22Rv1 (cell line): ENCODE measurements at regions not wholly inside any gene's neighbourhood (a gene's known extent, or its start where the extent isn't known, plus 50 kb on each side); places are given as distances from the start of the nearest gene placed in this dataset.

ENCODE experiments used
- H3K27ac ChIP-seq: fragments of 450-650 bp; 2 replicates; pipeline ENCODE4 v1.5.1; 2017
- CTCF ChIP-seq: fragments of 450-650 bp; IDR thresholded peaks from 2 replicates; pipeline ENCODE4 v1.5.1; 2017; ENCODE audit warnings: mild to moderate bottlenecking
- ZFX ChIP-seq: fragments of 450-650 bp; IDR thresholded peaks from 2 replicates; pipeline ENCODE4 v1.6.1; 2017; ENCODE audit warnings: antibody characterized with exemption, borderline replicate concordance

DNA sequence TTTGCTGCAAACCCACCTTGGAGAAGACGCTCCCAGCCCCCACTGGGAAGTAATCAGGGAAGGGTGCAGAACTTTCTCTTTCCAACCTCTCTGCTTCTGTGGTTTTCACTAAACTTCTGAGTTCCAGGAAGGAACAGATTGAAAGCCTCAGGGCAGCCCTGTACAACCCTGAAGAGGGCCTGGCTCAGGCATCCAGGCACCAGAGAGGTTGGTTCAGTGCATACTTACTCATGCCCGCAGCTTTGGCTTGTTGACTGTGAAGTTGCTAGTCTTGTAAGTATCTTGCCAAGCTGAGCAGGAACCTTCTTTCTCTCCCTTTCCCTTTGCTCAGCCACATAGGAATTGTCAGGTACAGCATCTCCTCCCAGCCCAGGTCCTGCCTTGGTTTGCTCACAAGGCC is 272.2 kb upstream of the FOXQ1 start:
- H3K27ac ChIP-seq = no peak overlapping the region
- TF ChIP-seq CTCF (no peak), ZFX (no peak)

DNA sequence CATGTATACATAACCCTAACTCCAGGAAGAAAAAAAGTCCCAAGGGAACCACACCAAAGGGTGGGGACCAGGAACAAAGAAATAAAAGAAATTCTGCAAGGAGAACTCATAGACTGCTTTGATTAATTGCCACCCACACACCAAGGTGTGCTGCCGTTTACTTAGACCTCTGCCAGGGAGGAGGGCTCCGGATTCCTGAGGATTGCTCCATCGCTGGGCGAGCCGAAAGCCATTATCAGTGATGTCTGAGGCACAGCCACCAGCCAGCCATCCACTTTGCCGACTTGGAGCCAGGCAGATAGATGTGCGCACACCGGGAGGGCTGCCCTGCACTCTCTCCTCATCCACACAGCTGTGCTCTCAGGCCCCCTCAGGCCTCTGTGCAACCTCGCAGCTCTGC is 272.7 kb upstream of the FOXQ1 start:
- TF ChIP-seq CTCF (no peak), ZFX (no peak)

GRCh38 chr6:1037430-1038202 is 274.3 kb upstream of the FOXQ1 start:
- no peak overlapping the region for H3K27ac ChIP-seq
- no peak for TF ChIP-seq ZFX
- TF ChIP-seq CTCF = no peak

More for the DNA sequence above, 272.7 kb upstream of the FOXQ1 start:
- H3K27ac ChIP-seq = no peak overlapping the region

DNA sequence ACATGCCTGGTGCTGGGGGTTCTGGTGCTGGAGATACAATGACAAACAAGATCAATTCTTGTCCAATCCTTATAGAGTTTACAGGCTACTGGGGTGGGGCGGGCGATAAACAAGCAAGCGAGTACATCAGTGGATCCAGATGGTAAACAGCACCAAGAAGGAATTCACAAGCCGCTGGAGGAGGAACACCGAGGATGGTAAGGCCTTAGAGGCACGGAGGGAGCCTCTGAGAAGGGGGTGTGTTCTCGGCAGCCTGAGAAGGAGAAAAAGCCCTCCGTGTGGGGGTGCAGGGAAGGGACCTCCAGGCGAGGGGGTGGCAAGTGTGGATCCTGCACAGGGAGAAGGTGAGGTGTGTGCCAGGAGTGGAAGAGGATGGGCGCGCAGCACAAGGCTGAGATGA is 276.5 kb upstream of the FOXQ1 start:
- TF ChIP-seq ZFX (no peak), CTCF (no peak)
- H3K27ac ChIP-seq = no peak overlapping the region

- no peak overlapping the region for H3K27ac ChIP-seq
- TF ChIP-seq CTCF (no peak), ZFX (no peak)
These were observed 280.2 kb upstream of the FOXQ1 start for GRCh38 chr6:1031720-1032119.

GRCh38 chr6:1029141-1029540 is 282.8 kb upstream of the FOXQ1 start:
- no peak for TF ChIP-seq CTCF
- no peak for TF ChIP-seq ZFX
- no peak overlapping the region for H3K27ac ChIP-seq

- TF ChIP-seq CTCF (no peak), ZFX (no peak)
- no peak overlapping the region for H3K27ac ChIP-seq
These were observed 283.2 kb upstream of the FOXQ1 start for GRCh38 chr6:1028723-1029122.
